ENCODE measurements at regions not wholly inside any gene's neighbourhood (a gene's known extent, or its start where the extent isn't known, plus 50 kb on each side); places are given as distances from the start of the nearest gene placed in this dataset.

DNA sequence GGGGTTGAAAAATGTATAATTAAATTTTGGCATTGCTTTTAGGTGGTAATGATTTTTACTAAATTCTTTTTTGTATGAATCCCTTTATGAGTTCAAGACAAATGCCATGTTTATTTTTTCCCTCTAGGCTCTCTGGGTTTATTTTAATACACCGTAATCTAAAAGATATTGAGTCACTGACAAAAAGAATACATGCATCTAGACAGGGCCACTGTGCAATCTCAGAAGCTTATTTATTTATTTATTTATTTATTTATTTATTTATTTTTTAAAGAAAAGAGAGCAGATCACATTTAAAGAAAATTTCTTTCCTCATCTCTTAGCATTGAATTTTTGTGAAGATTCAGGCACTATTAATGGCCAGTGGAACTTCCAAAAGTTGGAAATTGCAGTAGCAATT is 283.9 kb upstream of the SLC10A2 start:
- TF ChIP-seq POLR2AphosphoS5 (IDR thresholded peaks at IDR 0.05; ENCODE audit: low read depth, low read length) (no peak), POLR2A (IDR thresholded peaks at IDR 0.05; ENCODE audit: low read depth, low read length) (no peak), TAF1 (IDR thresholded peaks at IDR 0.05; ENCODE audit: low read depth, low read length) (no peak), PAX5 (IDR thresholded peaks at IDR 0.05; ENCODE audit: insufficient read depth, low read length, severe bottlenecking) (no peak), SPI1 (IDR thresholded peaks at IDR 0.05; ENCODE audit: low read depth, low read length) (no peak), POU2F2 (IDR thresholded peaks at IDR 0.05; ENCODE audit: low read depth, low read length) (no peak)

All from GM12891 (cell line).